Endodermal cell (in vitro differentiated cells): ENCODE measurements at regions not wholly inside any gene's neighbourhood (a gene's known extent, or its start where the extent isn't known, plus 50 kb on each side); places are given as distances from the start of the nearest gene placed in this dataset.

Experiments
- DNase-seq: peaks from one replicate; pipeline ENCODE4 v3.0.0-alpha.2; 2017
- H3K27ac ChIP-seq: 2 replicates; pipeline ENCODE4 v1.5.1; 2013; ENCODE audit warnings: mild to moderate bottlenecking, low read depth, low read length, moderate library complexity
- H3K27me3 ChIP-seq: 2 replicates; pipeline ENCODE4 v1.6.1; 2013; ENCODE audit warnings: mild to moderate bottlenecking, low read length, moderate library complexity; ENCODE audit not compliant: insufficient read depth, control insufficient read depth, poor library complexity, severe bottlenecking
- H3K36me3 ChIP-seq: 2 replicates; pipeline ENCODE4 v1.7.0; 2013; ENCODE audit warnings: mild to moderate bottlenecking, low read length, moderate library complexity; ENCODE audit not compliant: control insufficient read depth, insufficient read depth
- H3K4me1 ChIP-seq: one replicate; pipeline ENCODE4 v1.7.0; 2013; ENCODE audit warnings: low read length; ENCODE audit not compliant: control insufficient read depth, insufficient read depth
- H3K4me3 ChIP-seq: 2 replicates; pipeline ENCODE4 v1.5.1; 2013; ENCODE audit warnings: mild to moderate bottlenecking, low read length, moderate library complexity
- H3K9ac ChIP-seq: 2 replicates; pipeline ENCODE4 v1.6.1; 2013; ENCODE audit warnings: mild to moderate bottlenecking, low read length, moderate library complexity; ENCODE audit not compliant: poor library complexity, severe bottlenecking; ENCODE audit errors: extremely low read depth
- H3K9me3 ChIP-seq: 2 replicates; pipeline ENCODE4 v1.6.1; 2013; ENCODE audit warnings: mild to moderate bottlenecking, low read length, moderate library complexity; ENCODE audit not compliant: control insufficient read depth
- H3K27ac Mint-ChIP-seq: 2 replicates; pipeline ENCODE4 v1.8.0; 2020; ENCODE audit warnings: mixed read lengths
- H3K27me3 Mint-ChIP-seq: 2 replicates; pipeline ENCODE4 v1.8.0; 2021; ENCODE audit warnings: mild to moderate bottlenecking, mixed read lengths; ENCODE audit not compliant: insufficient read depth
- H3K36me3 Mint-ChIP-seq: 2 replicates; pipeline ENCODE4 v1.8.0; 2020; ENCODE audit warnings: low read depth, mixed read lengths
- H3K4me1 Mint-ChIP-seq: 2 replicates; pipeline ENCODE4 v1.8.0; 2020; ENCODE audit warnings: mixed read lengths
- H3K4me3 Mint-ChIP-seq: 2 replicates; pipeline ENCODE4 v1.8.0; 2020; ENCODE audit warnings: mild to moderate bottlenecking, moderate library complexity, mixed read lengths
- H3K9me3 Mint-ChIP-seq: 2 replicates; pipeline ENCODE4 v1.8.0; 2020; ENCODE audit warnings: mild to moderate bottlenecking, mixed read lengths
- CTCF ChIP-seq: fragments of 200-600 bp; sonication (generic); conservative IDR thresholded peaks from 2 replicates; pipeline ENCODE4 v1.5.0; 2021; ENCODE audit warnings: antibody characterized with exemption, mild to moderate bottlenecking
- WGBS, 2 experiments: methylation state at CpG; one replicate each; pipeline versions ENCODE4 v1.1.5 to v1.1.7; 2013; ENCODE audit warnings: missing lambda C conversion rate in 2 of 2, mixed read lengths in 1 of 2; ENCODE audit not compliant: insufficient coverage in 1 of 2, insufficient read length in 1 of 2; 5-methylcytosine and 5-hydroxymethylcytosine counted together

DNA sequence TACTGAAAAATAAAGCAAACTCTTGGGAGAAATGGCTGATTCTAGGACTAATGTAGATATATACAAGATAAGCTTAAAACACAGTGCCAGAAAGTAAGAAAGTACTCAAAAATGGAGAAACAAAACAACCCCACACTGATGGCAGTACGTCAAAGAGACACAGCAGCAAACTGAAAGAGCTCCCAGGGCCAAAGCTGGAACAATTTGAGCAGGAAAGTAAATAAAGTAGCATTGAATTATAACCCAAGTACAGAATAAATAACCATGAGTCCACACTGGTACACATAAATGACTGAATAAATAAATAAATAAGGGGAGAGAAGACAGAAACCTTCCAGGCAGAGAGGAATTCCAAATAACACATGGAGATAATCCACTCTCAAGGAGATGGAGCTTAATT, 120.9 kb downstream of the GLUL start:
- no peak overlapping the region for H3K27ac ChIP-seq
- H3K9me3 ChIP-seq, result no peaks in the 10 kb centered on the region
- no peak for DNase-seq
- Mint-ChIP-seq H3K9me3 (no peaks in the 10 kb centered on the region), H3K4me3 (no peak overlapping the region), H3K27me3 (peaks cover 1% of the 10 kb centered on the region), H3K4me1 (peaks cover 2% of the 10 kb centered on the region), H3K36me3 (no peaks in the 10 kb centered on the region), H3K27ac (no peak overlapping the region)
- TF ChIP-seq CTCF, result no peak
- H3K9ac ChIP-seq, result no peak overlapping the region
- H3K36me3 ChIP-seq, result no peaks in the 10 kb centered on the region
- no peak overlapping the region for H3K4me3 ChIP-seq
- no peaks in the 10 kb centered on the region for H3K27me3 ChIP-seq
- 100% methylated on average over 1 of the region's 1 CpG; no CpG with 5 or more reads in 1 of the 2 experiments for WGBS, 2 experiments
- no peaks in the 10 kb centered on the region for H3K4me1 ChIP-seq

DNA sequence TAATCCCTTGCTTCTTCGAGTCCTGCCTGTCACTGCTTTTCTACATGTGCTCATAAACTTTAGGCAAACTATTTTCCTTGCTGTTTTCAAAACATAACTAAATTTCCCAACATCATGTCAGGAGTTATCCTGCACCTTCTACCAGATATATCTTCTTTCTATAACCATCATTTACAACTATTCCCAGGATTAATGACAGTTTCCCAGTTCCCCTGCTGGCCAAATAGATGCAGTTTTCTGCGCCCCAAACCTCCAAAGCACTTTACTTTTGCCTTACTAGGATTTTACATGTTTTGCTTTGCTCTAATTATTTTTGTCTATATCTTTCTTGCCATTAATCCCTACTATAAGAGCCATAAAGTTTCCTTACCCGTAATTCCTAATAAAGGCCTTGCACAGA, 122.5 kb downstream of the GLUL start:
- WGBS, 2 experiments, result 85 to 95% methylated on average over 2 to 3 of the region's 3 CpGs
- Mint-ChIP-seq H3K4me3 (no peak overlapping the region), H3K4me1 (peaks cover 2% of the 10 kb centered on the region), H3K9me3 (no peaks in the 10 kb centered on the region), H3K36me3 (no peaks in the 10 kb centered on the region), H3K27ac (no peak overlapping the region), H3K27me3 (peaks cover 1% of the 10 kb centered on the region)
- no peaks in the 10 kb centered on the region for H3K36me3 ChIP-seq
- H3K9ac ChIP-seq, result no peak overlapping the region
- H3K27ac ChIP-seq, result no peak overlapping the region
- H3K4me3 ChIP-seq, result no peak overlapping the region
- no peaks in the 10 kb centered on the region for H3K9me3 ChIP-seq
- H3K27me3 ChIP-seq, result no peaks in the 10 kb centered on the region
- TF ChIP-seq CTCF, result peak; percentile 63
- no peak for DNase-seq
- H3K4me1 ChIP-seq, result no peaks in the 10 kb centered on the region

GRCh38 chr1:182268669-182269068, 122.9 kb downstream of the GLUL start:
- peaks cover 1% of the 10 kb centered on the region for H3K27me3 Mint-ChIP-seq
- no peak overlapping the region for H3K4me3 Mint-ChIP-seq
- Histone ChIP-seq H3K27me3 (no peaks in the 10 kb centered on the region), H3K4me3 (no peak overlapping the region), H3K9me3 (no peaks in the 10 kb centered on the region), H3K36me3 (no peaks in the 10 kb centered on the region), H3K4me1 (no peaks in the 10 kb centered on the region), H3K27ac (no peak overlapping the region), H3K9ac (no peak overlapping the region)
- WGBS, 2 experiments, result 92 to 94% methylated on average over 1 of the region's 1 CpG
- H3K9me3 Mint-ChIP-seq, result no peaks in the 10 kb centered on the region
- H3K27ac Mint-ChIP-seq, result no peak overlapping the region
- DNase-seq, result no peak
- no peak for TF ChIP-seq CTCF
- peaks cover 2% of the 10 kb centered on the region for H3K4me1 Mint-ChIP-seq
- no peaks in the 10 kb centered on the region for H3K36me3 Mint-ChIP-seq
